NCI-H460 (cell line): ENCODE measurements at regions not wholly inside any gene's neighbourhood (a gene's known extent, or its start where the extent isn't known, plus 50 kb on each side); places are given as distances from the start of the nearest gene placed in this dataset.

Experiments
- DNase-seq: peaks from one replicate; pipeline ENCODE4 v3.0.0-alpha.2; 2016; ENCODE audit warnings: low read depth; ENCODE audit errors: extremely low read depth

DNA sequence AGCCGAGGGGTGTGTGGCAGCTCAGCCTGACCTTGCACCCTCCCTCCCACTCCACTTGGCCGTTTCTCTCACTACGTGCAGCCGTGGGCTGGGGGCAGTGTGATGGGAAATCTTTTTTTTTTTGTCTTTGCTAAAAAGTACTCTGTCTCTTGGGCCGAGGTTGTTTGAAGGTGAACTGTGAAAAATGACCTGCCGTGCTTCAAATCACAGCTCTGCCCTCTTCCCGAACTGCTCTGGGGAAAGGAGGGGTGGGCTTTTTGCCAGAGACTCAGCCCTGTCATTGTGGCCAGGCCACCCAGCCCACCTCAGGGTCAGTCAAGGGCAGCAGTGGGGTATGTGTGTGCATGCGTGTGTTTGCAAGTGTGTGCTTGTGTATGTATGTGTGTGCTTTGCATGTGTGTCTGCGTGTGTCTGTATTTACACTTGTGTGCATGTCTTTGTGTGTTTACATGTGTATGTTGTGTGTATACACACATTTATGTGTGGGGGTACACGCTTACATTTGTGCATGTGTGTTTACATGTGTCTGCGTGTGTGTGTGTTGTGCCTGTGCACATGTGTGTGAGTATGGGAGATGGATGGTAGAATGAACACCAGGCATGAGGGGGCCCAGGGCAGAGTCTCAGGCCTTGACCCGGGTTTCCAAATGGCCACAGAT lies 61.3 kb upstream of the HAAO start:
- DNase-seq: no peak

DNA sequence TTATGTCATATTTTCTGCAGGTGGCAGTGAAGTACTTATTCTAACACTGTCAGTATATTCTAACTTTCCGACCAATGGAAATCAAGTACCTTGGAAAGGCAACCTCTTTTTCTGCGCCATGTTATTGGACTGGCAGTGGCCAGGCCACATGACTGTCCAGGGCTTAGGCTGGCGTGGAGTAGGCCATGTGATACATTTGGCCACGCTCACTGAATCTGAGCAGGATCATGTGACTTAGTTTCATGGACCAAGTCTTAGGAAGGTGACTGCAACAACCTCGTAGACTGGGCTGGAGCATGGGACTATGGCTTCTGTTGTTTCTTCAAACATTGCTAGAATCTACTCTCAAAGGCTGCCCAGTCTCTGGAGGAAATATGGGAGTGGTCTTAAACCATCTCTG lies 60.4 kb upstream of the HAAO start:
- no peak for DNase-seq

DNA sequence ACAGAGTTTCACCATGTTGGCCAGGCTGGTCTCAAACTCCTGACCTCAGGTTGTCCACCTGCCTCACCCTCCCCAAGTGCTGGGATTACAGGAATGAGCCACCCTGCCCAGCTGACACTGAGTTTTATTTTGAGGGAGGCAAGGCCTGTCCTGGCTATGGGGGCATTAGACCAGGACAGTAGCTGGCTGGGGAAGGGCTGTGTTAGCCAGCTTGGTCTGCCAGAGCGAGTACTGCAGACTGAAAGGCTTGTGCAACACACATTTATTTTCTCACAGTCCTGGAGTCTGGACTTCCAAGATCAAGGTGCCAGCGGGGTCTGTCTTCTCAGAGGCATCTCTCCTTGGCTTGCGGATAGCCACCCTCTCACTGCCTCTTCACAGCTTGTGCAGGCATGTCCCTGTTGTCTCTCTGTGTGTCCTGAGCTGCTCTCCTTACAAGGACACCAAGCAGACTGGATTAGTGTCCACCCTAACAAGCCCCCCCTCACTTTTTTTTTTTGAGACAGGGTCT lies 59.4 kb upstream of the HAAO start:
- no peak for DNase-seq

DNA sequence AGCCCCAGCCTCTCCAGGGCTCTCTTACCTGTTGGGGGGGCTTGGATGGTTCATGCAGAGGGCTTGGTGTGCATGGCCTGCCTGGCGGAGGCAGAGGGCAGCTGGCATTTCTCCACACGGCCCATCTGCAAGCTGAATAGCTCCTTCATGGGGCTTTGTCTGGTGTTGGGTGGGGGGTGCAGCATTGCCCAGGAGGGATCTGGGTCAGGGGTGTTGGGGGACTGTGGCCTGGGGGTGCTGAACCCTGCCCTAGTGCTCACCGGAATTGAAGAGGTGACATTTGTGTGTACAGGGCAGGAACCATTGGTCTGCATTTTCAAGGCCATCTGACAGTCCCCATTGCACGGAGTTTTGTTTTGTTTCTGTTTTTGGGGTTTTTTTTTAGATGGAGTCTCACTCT lies 58.8 kb upstream of the HAAO start:
- no peak for DNase-seq

DNA sequence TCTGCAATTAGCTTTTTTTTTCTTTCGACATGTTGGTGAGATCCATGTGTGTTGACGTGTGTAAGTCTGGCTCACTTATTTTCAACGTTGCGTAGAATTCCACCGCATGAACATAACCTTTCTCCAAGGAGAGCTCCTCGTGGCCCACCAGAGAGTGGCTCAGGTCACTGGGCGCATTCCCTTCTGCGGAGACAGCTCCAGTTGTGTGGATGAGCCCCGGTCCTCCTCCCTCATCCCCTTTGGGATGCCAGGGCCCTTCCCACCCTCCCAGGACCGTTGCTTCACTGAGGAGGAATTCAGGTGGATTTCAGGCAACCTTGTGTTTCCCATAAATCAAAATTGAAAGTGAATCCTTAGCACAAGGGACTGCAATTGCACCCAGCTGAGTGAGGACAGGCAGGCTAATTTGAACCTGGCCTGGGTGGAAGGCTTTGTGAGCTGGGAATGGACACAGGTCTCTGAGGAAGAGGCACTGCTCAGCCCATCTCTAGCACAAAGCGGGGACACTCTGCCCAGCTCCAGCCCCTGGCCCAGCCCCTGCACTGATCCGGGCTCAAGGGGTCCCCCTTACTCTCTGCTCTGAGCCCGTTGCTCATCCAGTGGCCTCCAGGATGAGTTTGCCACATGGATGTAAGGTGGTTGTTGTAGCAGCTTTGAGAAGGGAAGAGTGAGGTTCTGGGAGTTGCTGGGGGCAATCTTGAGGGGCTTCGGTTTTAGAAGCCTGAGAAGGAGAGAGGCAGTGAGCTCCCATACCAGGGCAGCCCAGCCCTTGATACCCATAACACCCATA lies 57.8 kb upstream of the HAAO start:
- DNase-seq: no peak

DNA sequence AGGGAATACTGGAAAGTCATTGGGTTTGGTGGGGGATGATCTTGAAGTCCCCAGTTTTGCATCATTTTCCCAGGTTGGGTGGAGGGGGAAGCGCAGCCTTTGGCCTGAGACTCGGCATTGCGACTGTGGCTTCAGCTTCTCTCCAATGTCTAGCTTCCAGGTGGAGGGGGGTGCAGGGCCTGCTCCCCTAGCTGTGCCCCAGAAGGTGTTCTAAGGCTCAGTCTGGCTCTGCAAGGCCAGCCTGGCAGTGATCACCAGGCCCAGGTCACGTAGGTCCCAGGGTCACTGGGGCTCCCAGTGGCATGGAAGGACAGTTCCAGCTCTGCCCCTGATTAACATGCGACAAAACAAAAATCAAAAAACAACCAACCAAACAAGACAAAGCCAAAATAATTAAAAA lies 56.9 kb upstream of the HAAO start:
- no peak for DNase-seq

DNA sequence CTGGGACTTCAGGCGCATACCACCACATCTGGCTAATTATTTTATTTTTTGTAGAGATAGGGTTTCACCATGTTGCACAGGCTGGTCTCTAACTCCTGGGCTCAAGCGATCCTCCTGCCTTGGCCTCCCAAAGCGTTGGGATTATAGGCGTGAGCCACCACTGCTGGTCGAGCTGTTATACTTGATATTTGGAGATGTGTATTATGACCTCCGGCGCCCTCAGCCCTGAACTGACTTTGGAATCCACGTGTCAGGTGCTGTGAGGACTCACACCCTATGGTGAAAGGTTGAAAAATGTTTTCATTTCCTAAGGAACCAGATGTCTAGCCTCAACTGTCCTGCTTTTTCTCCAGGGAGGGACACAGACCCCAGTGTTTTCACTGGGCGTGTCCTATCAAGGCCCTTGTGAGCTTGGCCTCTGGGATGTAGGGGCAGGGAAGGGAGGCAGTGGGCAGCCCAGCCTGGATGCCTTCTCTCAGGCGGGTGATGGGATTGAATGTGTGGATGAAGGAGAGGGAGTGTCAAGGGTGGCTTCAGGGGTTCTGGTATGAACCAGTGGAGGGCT lies 56.4 kb upstream of the HAAO start:
- DNase-seq: no peak

DNA sequence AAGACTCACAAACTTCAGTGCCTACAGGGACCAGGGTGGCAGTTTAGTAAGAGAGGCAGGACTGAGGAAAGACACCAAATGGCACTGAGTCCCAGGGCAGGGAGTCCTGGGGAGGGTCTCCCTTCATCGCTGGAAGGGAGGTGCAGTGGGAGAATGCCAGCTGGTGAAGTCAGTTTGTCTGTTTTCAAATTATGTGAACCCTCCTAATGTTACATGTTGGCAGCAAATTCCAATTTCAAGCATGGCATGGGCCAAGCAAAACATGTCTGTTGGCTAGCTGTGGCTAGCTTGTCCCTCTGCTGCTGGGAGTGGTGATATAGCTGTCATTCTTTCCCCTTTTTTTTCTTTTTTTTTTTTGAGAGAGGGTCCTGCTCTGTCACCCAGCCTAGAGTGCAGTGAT lies 55.9 kb upstream of the HAAO start:
- DNase-seq: no peak

DNA sequence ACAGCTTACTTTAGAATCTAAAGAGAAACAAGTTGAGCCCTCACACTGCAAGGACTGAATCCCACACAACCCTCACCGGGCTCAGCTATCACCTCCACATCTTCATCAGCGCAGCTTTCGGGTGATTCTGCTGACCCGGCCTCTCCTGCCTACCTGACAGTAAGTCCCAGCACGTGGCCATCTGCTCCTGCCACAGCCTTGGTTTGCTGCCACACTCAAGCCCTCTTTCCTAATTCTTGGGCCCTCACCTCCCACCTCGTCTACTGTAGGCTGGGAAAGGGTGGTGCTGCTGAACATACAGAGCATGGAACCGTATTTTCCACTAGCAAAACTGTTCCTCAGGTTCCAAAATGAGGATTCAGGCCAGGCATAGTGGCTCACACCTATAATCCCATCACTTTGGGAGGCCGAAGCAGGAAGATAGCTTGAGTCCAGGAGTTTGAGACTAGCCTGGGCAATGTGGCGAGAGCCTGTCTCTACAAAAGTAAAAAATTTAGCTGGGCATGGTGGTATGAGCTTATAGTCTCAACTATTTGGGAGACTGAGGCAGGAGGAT lies 55.3 kb upstream of the HAAO start:
- DNase-seq: no peak

DNA sequence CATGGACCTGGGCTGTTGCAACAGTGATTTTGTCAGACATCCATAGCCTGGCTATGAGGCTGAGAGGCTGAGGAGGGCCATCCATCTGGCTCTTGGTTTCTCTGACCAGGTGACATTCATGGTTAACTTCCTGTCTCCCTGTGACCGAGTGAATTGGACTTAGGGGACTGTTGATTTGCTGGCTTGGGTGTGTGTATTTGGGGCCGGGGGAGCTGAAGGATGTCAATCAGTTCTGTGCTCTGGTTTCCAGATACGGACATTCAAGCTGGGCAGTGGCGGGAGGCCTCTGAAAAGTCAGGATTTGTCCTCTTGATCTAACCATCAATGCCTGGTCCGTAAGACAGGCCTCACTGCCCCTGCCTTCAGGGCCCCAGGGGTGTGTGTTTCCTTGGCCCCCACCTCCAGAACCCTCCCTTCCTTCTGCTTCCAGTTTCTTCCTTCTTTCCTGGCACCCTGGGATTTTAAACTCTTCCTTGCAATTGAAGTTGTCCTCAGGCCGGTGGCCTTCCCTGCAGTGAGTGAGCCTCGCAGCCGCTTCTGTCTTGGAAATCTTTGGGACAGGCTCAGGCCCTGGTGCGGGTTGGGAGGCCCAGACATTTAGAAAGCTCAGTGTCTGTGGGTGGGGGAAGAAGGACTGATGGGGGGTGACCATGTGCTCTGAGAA lies 54.7 kb upstream of the HAAO start:
- no peak for DNase-seq

DNA sequence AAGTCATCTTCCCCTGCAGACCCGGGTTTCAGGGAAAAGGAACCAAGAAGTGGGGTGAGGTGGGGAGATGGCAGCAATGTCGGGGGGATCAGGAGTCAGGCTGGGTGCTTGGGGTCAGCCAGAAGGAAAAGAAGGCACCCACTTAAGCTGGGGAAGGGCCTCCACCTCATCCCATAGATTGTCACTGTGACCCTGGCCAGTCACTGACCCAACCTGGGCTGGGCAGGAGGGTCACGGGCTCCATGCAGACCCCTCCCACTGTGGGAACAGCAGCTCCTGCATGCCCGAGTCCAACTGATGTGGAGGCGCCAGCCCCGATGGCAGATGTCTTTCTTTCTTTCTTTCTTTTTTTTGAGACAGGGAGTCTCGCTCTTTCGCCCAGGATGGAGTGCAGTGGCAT lies 53.6 kb upstream of the HAAO start:
- DNase-seq: no peak

DNA sequence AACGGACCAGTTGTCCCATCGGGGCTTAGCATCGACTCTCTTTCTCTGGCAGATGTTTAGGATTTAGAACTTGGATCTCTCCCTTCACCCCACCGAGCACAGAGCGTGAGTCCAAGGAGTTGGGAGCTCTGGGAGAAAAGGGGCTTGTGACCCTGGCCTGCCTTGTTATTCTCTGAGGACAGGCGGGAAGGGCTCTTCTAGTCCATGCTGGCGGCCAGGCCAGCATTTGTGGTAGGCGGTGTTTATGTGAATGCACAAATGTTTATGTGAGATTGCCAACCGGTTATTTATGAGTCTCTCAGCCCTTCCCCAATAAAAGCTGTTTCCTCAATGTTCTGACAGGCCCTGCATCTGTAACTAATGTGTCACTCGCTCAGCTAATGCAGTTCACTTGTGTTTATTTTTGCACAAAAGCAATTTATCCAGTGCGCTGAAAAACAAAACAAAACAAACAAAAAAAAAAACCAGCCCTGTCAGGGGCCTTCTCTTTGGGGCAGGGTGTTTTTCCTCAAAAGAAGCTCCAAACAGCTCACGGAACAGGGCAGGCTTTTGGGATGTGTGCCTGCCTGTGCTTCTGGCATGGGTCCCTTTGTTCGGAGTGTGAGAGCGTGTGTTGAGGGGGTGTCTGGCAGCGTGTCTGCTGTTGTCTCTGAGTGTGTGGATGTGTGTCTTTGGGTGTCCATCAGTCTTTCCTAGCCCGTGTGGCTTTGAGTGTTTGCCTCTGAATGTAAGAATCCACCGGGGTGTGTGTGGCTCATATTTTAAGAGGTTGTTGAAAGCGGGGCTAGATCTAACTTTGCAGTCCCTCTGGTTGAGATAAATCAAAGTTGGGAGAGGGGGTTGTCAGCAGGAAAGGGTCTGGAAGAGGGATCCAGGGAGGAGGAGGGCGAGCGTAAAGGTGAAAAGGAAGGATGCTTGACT lies 52.8 kb upstream of the HAAO start:
- no peak for DNase-seq

DNA sequence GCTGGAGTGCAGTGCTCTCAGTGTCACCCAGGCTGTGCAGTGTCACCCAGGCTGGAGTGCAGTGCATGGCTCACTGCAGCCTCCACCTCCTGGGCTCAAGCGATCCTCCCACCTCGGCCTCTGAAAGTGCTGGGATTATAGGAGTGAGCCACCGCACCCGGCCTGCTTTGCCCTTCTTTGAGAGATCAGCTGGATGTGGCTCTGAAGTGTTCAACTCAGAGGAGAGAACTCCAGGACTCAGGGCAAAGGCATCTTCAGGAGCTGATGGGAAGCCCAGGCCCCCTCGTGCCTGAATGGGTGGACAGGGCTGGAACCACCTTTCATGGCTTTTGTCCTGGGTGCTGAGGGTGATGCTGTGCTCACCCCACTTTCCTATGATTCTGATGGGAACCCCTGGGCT lies 52.0 kb upstream of the HAAO start:
- no peak for DNase-seq

DNA sequence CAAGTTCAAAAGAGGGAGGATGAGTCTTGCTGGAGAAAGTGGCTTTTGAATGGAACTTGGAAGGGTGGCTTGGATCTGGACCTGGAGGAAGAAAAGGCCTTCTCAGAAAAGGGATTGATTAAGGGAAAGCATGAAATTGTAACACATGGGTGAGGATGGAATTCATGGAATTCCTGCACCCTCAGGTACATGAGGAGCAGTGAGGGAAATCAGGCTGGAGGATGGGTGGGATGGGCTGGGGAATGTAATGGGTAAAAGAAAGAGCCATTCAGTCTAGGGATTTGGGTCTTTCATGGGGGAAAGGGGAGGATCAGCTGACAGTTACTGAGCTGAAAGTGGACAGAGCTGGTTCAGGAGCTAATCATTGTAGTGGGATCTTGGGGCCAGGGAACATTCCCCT lies 51.2 kb upstream of the HAAO start:
- DNase-seq: no peak

DNA sequence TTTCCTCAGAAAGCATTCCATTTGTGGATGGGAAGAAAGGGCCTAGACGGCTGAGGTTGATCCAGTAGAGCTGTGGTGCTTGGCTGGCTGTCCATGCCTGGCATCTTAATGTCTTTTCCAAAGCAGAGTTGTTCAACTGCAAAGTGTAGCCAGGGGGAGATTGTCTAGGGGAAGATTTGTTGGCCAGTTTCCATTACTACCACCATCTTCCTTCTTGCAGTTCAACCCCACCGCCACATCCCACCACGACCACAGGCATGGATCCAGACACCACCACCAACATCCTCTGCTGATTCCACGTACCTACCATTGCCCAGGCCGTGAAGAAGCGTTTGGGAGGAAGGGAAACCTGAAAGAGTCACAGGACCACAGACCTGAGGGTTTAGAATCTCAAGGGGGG lies 50.7 kb upstream of the HAAO start:
- DNase-seq: no peak

DNA sequence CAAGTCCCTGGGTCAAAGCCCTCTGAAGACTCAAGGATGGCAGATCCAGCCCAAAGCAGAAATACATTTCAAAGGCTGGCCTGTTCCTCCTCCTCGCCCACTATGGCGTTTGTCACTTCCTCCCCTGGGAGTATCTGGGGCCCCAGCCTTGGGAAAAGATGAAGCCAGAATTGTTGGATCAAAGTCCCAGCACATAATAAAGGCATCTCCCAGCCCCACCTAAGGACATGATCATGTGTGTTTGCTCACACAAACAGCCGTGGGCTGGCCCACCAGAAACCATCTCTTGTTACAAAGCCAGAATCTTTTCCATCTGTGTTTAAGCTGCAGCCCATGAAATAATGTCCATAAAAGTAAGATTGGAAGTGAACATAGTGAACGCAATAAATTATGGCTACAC lies 50.1 kb upstream of the HAAO start:
- no peak for DNase-seq
